ENCODE measurements at regions not wholly inside any gene's neighbourhood (a gene's known extent, or its start where the extent isn't known, plus 50 kb on each side); places are given as distances from the start of the nearest gene placed in this dataset.

DNA sequence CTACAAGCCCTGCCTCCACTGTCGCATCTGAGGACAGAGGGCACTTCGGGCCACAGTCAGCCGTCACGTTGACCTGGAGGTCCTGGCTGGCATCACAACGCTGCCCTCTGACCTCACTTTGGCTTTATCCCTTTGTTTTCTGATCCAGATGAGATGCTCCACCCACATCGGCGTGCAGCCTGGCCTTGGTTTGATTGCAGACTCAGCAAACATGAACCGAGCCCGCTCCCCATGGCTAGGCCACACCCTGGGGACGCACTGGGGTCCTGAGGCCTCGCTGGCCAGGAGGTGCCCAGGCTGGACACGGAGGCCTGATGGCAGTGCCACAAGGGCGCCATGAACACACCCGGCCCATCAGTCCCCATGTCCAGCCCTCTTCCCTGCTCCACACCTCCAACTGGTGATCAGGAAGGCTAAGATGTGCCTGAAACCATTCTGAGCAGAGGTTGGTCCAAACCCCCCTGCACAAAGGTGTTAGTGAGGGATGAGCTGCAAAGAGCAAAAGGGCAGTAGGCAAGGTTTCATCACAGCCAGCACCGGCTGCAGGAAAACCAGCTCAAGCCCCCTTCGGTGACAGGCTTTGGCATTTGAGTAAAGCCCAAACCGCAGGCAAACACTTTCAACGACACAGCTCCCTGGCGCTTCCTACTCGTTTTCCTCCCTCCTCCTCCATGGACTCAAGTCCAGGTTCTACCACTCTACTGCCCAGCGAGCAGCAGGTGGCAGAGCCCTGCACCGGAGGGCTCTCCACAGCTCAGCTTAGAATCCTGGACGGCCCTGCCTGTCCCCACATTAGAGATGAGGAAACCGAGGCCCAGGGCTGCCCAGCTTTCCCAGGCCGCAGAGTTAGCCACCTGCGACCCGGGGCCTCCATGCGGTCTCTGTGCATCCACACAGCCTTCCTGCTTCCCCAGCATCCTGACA lies 165.8 kb downstream of the NUP210 start:
- Mint-ChIP-seq H3K27me3 (peaks cover 6% of the 10 kb centered on the region), H3K4me1 (ENCODE audit: low read depth) (no peaks in the 10 kb centered on the region), H3K36me3 (ENCODE audit: low read depth) (no peaks in the 10 kb centered on the region), H3K9me3 (no peaks in the 10 kb centered on the region), H3K4me3 (no peak overlapping the region), H3K27ac (no peak overlapping the region)
- no peak for DNase-seq

GRCh38 chr3:13253208-13253937 lies 166.7 kb downstream of the NUP210 start:
- Mint-ChIP-seq H3K9me3 (no peaks in the 10 kb centered on the region), H3K4me3 (no peak overlapping the region), H3K27ac (no peak overlapping the region), H3K4me1 (ENCODE audit: low read depth) (no peaks in the 10 kb centered on the region), H3K36me3 (ENCODE audit: low read depth) (no peaks in the 10 kb centered on the region), H3K27me3 (peaks cover 6% of the 10 kb centered on the region)
- DNase-seq, result no peak

DNA sequence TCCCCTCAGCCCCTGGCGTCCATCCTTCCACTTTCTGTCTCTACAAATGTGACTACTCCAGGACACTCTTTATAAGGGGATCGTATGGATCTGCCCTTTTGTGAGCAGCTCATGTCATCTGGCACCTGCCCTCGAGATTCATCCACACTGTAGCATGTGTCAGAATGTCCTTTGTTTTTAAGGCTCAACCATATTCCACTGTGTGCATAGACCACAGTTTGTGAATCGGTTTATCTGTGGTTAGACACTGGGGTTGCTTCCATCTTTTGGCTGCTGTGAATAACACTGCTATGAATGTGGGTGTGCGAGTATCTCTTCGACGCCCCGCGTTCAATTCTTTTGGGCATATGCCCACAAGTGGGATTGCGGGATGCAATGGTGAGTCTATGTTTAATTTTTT lies 167.9 kb downstream of the NUP210 start:
- H3K27me3 Mint-ChIP-seq, result peaks cover 6% of the 10 kb centered on the region
- no peaks in the 10 kb centered on the region for H3K9me3 Mint-ChIP-seq

DNA sequence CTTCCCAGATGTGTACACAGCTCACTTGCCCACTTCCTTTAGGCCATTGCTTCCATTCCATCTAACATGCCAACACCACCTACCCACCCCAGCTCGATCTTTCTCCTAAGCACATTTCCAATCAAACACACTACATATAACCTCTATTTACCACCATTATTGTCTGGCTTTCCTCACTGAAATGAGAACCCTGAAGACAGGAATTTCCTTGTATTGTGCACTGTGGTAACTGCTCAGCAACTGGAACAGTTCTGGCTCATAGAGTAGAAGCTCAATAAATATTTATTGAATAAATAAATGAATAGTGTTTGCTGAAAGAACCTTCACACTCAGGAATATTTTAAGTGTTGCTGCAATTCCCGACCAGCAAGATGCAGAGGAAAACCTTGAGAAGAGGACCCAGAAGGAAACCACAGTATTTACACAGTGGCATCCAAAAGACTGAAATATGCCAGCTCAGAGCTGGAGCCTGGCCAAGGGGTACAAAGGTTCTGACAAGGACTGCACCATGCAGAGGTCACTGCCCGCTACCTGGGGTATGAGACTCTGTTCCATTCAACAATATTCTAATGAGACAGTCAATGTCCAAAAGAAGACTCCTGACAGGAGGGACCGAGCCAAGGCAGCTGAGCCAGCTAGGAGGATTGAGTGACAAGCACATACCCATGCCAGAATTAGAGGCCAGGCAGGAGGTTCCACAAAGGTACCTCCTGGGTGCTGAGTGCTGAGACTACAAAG lies 168.8 kb downstream of the NUP210 start:
- Mint-ChIP-seq H3K4me1 (ENCODE audit: low read depth) (no peaks in the 10 kb centered on the region), H3K9me3 (no peaks in the 10 kb centered on the region), H3K27me3 (peaks cover 6% of the 10 kb centered on the region), H3K36me3 (ENCODE audit: low read depth) (no peaks in the 10 kb centered on the region), H3K27ac (no peak overlapping the region), H3K4me3 (no peak overlapping the region)
- no peak for DNase-seq

More for the DNA sequence above, 167.9 kb downstream of the NUP210 start:
- Mint-ChIP-seq H3K27ac (no peak overlapping the region), H3K4me1 (ENCODE audit: low read depth) (no peaks in the 10 kb centered on the region), H3K36me3 (ENCODE audit: low read depth) (no peaks in the 10 kb centered on the region), H3K4me3 (no peak overlapping the region)
- DNase-seq, result no peak

GRCh38 chr3:13249664-13250390 lies 170.3 kb downstream of the NUP210 start:
- Mint-ChIP-seq H3K4me1 (ENCODE audit: low read depth) (no peaks in the 10 kb centered on the region), H3K36me3 (ENCODE audit: low read depth) (no peaks in the 10 kb centered on the region), H3K4me3 (no peak overlapping the region), H3K9me3 (no peaks in the 10 kb centered on the region), H3K27ac (no peak overlapping the region), H3K27me3 (peaks cover 6% of the 10 kb centered on the region)
- no peak for DNase-seq

GRCh38 chr3:13248640-13249039 lies 171.5 kb downstream of the NUP210 start:
- Mint-ChIP-seq H3K4me3 (no peak overlapping the region), H3K27ac (no peak overlapping the region), H3K27me3 (peaks cover 6% of the 10 kb centered on the region), H3K9me3 (no peaks in the 10 kb centered on the region), H3K4me1 (ENCODE audit: low read depth) (no peaks in the 10 kb centered on the region), H3K36me3 (ENCODE audit: low read depth) (no peaks in the 10 kb centered on the region)
- no peak for DNase-seq

- H3K36me3 Mint-ChIP-seq (ENCODE audit: low read depth), result no peaks in the 10 kb centered on the region
- no peak overlapping the region for H3K27ac Mint-ChIP-seq
- no peaks in the 10 kb centered on the region for H3K9me3 Mint-ChIP-seq
- no peak overlapping the region for H3K4me3 Mint-ChIP-seq
- H3K27me3 Mint-ChIP-seq, result no peaks in the 10 kb centered on the region
- no peaks in the 10 kb centered on the region for H3K4me1 Mint-ChIP-seq (ENCODE audit: low read depth)
- DNase-seq, result no peak
These were observed 172.4 kb upstream of the IQSEC1 start for GRCh38 chr3:13245615-13245978.

DNA sequence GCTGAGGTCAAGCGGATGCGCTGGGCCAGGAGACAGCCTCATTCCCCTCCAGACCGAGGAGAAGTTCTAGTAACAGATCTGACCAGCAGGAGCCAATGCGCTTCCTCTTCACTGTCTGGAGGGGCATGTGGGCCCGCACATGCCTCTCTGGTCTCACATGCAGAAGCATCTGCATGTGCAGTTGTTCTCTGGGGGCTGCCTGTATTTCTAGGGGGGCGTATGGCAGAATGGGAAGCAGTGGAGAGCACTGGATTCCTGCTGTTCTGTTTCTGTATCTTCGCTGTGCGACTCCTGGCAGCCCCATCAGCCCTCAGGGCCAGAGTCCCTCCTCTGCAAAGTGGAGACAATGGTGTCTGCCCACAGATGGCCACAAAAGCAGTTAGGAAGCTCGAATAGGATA lies 170.4 kb upstream of the IQSEC1 start:
- Mint-ChIP-seq H3K4me1 (ENCODE audit: low read depth) (no peaks in the 10 kb centered on the region), H3K4me3 (no peak overlapping the region), H3K27me3 (no peaks in the 10 kb centered on the region), H3K36me3 (ENCODE audit: low read depth) (no peaks in the 10 kb centered on the region), H3K9me3 (no peaks in the 10 kb centered on the region), H3K27ac (no peak overlapping the region)
- DNase-seq, result no peak

DNA sequence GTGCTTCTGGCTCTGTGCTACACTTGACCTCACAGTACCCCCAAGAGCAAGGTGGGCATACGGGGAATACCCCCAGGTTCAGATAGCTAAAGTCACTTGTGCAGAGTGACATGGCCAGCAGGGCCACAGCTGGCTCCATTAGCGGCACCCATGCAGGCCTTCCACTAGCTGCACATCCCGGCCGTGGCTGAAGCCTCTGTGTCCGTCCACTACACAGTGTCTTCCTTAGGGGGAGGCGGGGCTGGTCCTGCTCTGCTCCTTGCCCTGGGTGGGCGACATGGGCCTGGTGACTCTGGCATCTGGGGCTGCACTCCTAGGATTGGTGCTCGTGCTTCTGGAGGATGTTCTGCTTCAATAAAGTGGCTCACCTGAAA lies 169.1 kb upstream of the IQSEC1 start:
- Mint-ChIP-seq H3K4me1 (ENCODE audit: low read depth) (no peaks in the 10 kb centered on the region), H3K9me3 (no peaks in the 10 kb centered on the region), H3K27ac (no peak overlapping the region), H3K27me3 (no peaks in the 10 kb centered on the region), H3K4me3 (no peak overlapping the region), H3K36me3 (ENCODE audit: low read depth) (no peaks in the 10 kb centered on the region)
- DNase-seq, result no peak

DNA sequence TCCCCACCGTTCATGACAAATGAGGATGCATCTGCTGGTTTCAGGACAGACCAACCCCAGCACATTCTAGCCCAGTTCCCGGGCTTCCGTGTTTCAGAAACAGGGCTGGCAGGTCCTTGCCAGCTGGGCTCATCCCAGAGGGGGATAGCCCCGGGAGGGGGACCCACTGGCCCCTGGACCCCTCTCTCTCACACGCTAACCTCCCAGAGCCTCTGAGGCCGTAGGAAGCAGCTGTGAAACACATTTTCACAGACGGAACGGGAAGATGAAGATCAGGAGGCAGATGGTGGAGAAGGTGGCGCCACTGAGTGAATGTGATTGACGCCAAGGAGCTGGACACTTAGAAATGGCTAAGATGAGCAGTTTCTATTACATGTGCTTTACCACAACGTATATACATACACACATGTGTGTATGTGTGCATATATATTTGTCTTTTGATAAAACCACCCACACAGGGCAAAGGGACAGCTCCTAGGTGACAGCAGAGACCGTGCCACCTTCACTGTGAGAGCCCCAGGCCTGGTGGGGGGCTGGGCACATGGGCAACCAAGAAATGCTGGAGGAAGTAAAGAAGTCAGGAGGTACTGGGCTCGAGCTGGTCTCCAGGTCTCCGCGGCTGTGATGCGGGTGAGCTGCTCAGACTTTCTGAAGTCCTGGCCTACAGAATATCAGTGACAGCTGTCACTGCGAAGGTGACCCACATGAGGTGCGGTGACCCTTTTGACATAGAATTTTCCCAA lies 168.6 kb upstream of the IQSEC1 start:
- Mint-ChIP-seq H3K36me3 (ENCODE audit: low read depth) (no peaks in the 10 kb centered on the region), H3K9me3 (no peaks in the 10 kb centered on the region), H3K4me1 (ENCODE audit: low read depth) (no peaks in the 10 kb centered on the region), H3K4me3 (no peak overlapping the region), H3K27ac (no peak overlapping the region), H3K27me3 (no peaks in the 10 kb centered on the region)
- no peak for DNase-seq

GRCh38 chr3:13240928-13241618 lies 167.8 kb upstream of the IQSEC1 start:
- no peak for DNase-seq
- no peaks in the 10 kb centered on the region for H3K36me3 Mint-ChIP-seq (ENCODE audit: low read depth)
- H3K4me3 Mint-ChIP-seq, result no peak overlapping the region
- no peak overlapping the region for H3K27ac Mint-ChIP-seq
- peaks cover under 1% of the 10 kb centered on the region for H3K4me1 Mint-ChIP-seq (ENCODE audit: low read depth)
- H3K27me3 Mint-ChIP-seq, result no peaks in the 10 kb centered on the region
- no peaks in the 10 kb centered on the region for H3K9me3 Mint-ChIP-seq

DNA sequence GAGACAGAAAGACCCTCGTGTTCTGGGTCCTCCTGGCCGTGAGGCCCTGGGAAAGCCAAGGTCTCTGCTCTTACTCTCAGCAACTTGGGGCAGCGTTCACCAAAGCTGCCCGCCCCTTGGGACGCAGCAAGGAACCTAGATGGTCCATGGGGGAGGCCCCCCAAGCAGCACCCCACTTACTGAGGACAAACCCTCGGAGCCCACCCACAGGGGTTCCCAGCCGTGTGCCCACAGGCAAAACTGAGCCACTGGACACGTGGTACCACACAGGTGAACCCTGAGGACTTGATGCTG lies 166.2 kb upstream of the IQSEC1 start:
- no peak for DNase-seq
- Mint-ChIP-seq H3K4me1 (ENCODE audit: low read depth) (peaks cover 16% of the 10 kb centered on the region), H3K9me3 (no peaks in the 10 kb centered on the region), H3K4me3 (no peak overlapping the region), H3K36me3 (ENCODE audit: low read depth) (no peaks in the 10 kb centered on the region), H3K27me3 (peaks cover 8% of the 10 kb centered on the region), H3K27ac (no peak overlapping the region)

DNA sequence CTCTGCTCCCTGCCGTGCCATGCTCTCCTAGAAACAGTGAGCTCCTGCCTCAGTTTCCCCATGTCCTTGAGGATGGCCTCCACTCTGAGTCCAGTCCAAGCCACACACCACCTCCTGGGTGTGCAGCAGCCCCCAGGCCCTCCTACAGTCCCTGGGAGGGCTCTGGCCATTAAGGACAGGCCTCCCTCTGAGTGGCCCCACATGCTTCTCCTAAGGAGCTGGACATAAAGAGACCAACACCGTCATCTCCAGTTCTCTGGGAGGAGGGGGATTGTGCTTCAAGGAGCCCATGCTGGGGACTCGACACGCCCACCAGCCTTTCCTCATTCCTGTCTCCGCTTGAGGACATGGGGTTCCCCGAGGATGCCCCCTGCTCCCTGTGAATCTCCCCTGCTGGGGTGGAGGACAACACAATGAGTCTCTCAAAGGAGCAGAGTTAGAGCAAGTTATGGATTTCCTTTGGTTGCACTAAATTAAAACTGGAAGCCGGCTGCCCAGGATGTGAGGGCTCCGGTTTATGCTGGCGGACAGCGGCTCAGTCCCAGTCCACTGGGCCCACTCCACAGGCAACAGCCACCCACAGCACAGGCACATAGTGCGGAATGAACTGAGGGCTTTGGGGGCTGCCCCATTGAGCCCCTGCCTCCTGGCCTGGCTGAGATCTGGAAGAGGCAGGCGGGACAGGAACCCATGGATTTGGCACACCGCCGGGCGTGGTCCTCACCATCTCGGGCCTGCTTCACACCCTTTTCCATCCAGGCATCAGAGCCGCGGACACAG lies 165.6 kb upstream of the IQSEC1 start:
- no peak for DNase-seq
- Mint-ChIP-seq H3K9me3 (no peaks in the 10 kb centered on the region), H3K4me1 (ENCODE audit: low read depth) (peaks cover 21% of the 10 kb centered on the region), H3K4me3 (no peak overlapping the region), H3K27ac (no peak overlapping the region), H3K27me3 (peaks cover 8% of the 10 kb centered on the region), H3K36me3 (ENCODE audit: low read depth) (no peaks in the 10 kb centered on the region)
